GM23248 (cell line): ENCODE measurements at regions not wholly inside any gene's neighbourhood (a gene's known extent, or its start where the extent isn't known, plus 50 kb on each side); places are given as distances from the start of the nearest gene placed in this dataset.

Experiments used
- DNase-seq: peaks from one replicate; pipeline ENCODE4 v3.0.0-alpha.2; 2015
- H2AFZ ChIP-seq: fragments of 200-600 bp; sonication (generic); 2 replicates; pipeline ENCODE4 v1.6.1; 2016; ENCODE audit warnings: antibody characterized with exemption
- H3F3A ChIP-seq: fragments of 200-600 bp; sonication (generic); 2 replicates; pipeline ENCODE4 v1.6.1; 2016; ENCODE audit warnings: mild to moderate bottlenecking, antibody characterized with exemption, mixed run types; ENCODE audit not compliant: insufficient read depth
- H3K27ac ChIP-seq: fragments of 200-600 bp; sonication (generic); 2 replicates; pipeline ENCODE4 v1.5.1; 2016; ENCODE audit warnings: mild to moderate bottlenecking
- H3K27me3 ChIP-seq: fragments of 200-600 bp; sonication (generic); replicated peaks from 2 replicates; pipeline ENCODE4 v1.6.1; 2016; ENCODE audit warnings: mild to moderate bottlenecking; ENCODE audit not compliant: insufficient read depth
- H3K36me3 ChIP-seq: fragments of 200-600 bp; sonication (generic); 2 replicates; pipeline ENCODE4 v1.6.1; 2016; ENCODE audit warnings: low read depth, mild to moderate bottlenecking
- H3K4me1 ChIP-seq: fragments of 200-600 bp; sonication (generic); 2 replicates; pipeline ENCODE4 v1.6.1; 2016; ENCODE audit warnings: mild to moderate bottlenecking; ENCODE audit not compliant: insufficient read depth
- H3K4me2 ChIP-seq: fragments of 200-600 bp; sonication (generic); one replicate; pipeline ENCODE4 v1.6.1; 2016; ENCODE audit warnings: mild to moderate bottlenecking; ENCODE audit not compliant: unreplicated experiment
- H3K4me3 ChIP-seq: fragments of 200-600 bp; sonication (generic); 2 replicates; pipeline ENCODE4 v1.5.1; 2016; ENCODE audit warnings: mild to moderate bottlenecking
- H3K79me2 ChIP-seq: fragments of 200-600 bp; sonication (generic); 2 replicates; pipeline ENCODE4 v1.6.1; 2016; ENCODE audit warnings: mild to moderate bottlenecking; ENCODE audit not compliant: insufficient read depth
- H3K9ac ChIP-seq: fragments of 200-600 bp; sonication (generic); 2 replicates; pipeline ENCODE4 v1.6.1; 2016; ENCODE audit warnings: mild to moderate bottlenecking
- H3K9me2 ChIP-seq: fragments of 200-600 bp; sonication (generic); 2 replicates; pipeline ENCODE4 v1.6.1; 2016; ENCODE audit warnings: mixed run types, mild to moderate bottlenecking, moderate library complexity; ENCODE audit not compliant: insufficient read depth
- H3K9me3 ChIP-seq: fragments of 200-600 bp; sonication (generic); one replicate; pipeline ENCODE4 v1.6.1; 2017; ENCODE audit warnings: low read depth
- H4K20me1 ChIP-seq: fragments of 200-600 bp; sonication (generic); 2 replicates; pipeline ENCODE4 v1.6.0; 2016; ENCODE audit not compliant: insufficient read depth
- EZH2 ChIP-seq: fragments of 200-600 bp; sonication (generic); IDR thresholded peaks from 2 replicates; pipeline ENCODE4 v1.6.1; 2018; ENCODE audit warnings: antibody characterized with exemption, mild to moderate bottlenecking; ENCODE audit not compliant: insufficient read depth, poor library complexity, severe bottlenecking
- EZH2phosphoT487 ChIP-seq: fragments of 200-600 bp; sonication (generic); IDR thresholded peaks from 2 replicates; pipeline ENCODE4 v1.6.1; 2018; ENCODE audit warnings: antibody characterized with exemption, moderate library complexity, mild to moderate bottlenecking, low read depth; ENCODE audit not compliant: insufficient read depth
- WGBS, 2 experiments: methylation state at CpG; one replicate each; pipeline ENCODE4 v1.1.6; 2015 to 2017; ENCODE audit warnings: low lambda C conversion rate in 2 of 2, low coverage in 1 of 2; ENCODE audit errors: missing lambda C conversion rate in 2 of 2; 5-methylcytosine and 5-hydroxymethylcytosine counted together
- in situ Hi-C: fragments of 300-500 bp; cut with MboI; formaldehyde crosslinking; loops from 2 replicates; pipeline ENCODE4 v1.15.0; 2020

DNA sequence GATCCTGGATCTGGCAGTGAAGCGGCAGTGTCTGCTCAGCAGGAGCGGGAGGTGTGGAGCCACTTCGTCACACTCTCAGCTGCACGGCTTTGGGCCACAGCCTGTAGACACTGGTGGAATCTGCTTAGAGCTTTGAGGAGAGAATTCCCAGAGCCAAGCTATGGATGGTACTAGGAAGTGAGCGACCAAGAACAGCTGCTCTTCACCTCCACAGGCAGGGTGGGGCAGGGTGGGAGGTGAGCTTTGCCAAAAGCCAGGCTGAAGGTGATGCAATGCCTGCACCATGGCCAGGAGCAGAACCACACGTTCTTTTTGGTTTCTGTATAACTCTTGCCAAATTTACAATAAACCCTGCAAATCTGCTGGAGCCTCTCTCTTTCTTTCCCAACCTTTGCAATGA, 226.1 kb downstream of the ANKRD30B start:
- in situ Hi-C loops, result no loop called here
- Histone ChIP-seq H4K20me1 (no peaks in the 10 kb centered on the region), H3K4me3 (no peak overlapping the region), H3K79me2 (no peaks in the 10 kb centered on the region), H3F3A (no peaks in the 10 kb centered on the region), H3K27me3 (no peaks in the 10 kb centered on the region), H3K9me3 (no peaks in the 10 kb centered on the region), H3K36me3 (no peaks in the 10 kb centered on the region), H2AFZ (no peak overlapping the region), H3K4me2 (no peak overlapping the region), H3K4me1 (no peaks in the 10 kb centered on the region; the same call in 1 of the 2 replicates), H3K27ac (no peak overlapping the region), H3K9me2 (no peaks in the 10 kb centered on the region), H3K9ac (no peak overlapping the region)
- DNase-seq, result no peak
- TF ChIP-seq EZH2phosphoT487, result no peak
- 70 to 77% methylated on average over 5 to 6 of the region's 6 CpGs for WGBS, 2 experiments

DNA sequence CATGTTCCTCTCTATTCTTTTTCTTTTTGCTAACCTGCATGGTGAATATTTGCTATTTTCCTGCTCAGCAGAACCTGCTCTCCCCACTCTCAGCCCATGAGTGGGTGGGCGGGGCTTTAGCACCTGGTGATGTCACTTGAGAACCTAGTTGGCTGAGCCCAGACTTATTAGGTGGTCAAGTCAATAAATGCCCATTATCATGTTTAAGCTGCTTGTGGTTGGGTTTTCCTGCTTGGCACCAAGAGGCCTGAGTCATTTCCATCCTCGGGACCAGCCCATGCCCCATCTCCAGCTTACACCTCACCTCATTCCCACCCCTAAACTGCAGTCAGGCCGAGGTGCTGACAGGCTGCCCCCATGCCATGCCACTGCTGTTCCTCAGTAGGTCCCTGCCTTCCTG, 226.6 kb downstream of the ANKRD30B start:
- Histone ChIP-seq H3K9ac (no peak overlapping the region), H3K9me3 (no peaks in the 10 kb centered on the region), H3K36me3 (no peaks in the 10 kb centered on the region), H3F3A (no peaks in the 10 kb centered on the region), H3K4me1 (no peaks in the 10 kb centered on the region; the same call in 1 of the 2 replicates), H3K27me3 (no peaks in the 10 kb centered on the region), H3K4me3 (no peak overlapping the region), H3K79me2 (no peaks in the 10 kb centered on the region), H3K9me2 (no peaks in the 10 kb centered on the region), H2AFZ (no peak overlapping the region), H4K20me1 (no peaks in the 10 kb centered on the region), H3K4me2 (no peak overlapping the region), H3K27ac (no peak overlapping the region)
- peak; percentile 7 for DNase-seq
- in situ Hi-C loops, result no loop called here
- TF ChIP-seq EZH2, result no peak
- no peak for TF ChIP-seq EZH2phosphoT487
- 2 to 3% methylated on average over 3 of the region's 3 CpGs for WGBS, 2 experiments

DNA sequence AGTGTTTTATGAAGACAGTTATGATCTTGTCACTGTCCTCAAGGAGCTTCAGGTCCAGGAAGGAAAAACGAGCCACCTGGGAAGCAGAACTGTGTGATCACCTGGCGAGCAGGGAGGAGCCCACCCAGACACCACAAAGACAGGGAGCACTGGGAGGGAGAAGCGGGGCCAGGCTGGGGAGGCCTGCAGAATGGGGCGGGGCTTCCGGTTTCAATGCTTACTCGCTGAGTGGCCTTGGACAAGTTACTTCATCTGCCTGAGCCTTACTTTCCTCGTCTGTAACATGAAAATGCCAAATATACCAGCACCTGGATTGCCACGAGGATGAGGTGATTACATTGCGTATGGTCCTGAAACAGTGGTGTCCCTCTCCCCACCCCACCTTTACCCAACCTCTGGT, 227.5 kb downstream of the ANKRD30B start:
- 47 to 58% methylated on average over 5 to 9 of the region's 9 CpGs for whole genome bisulfite sequencing, 2 experiments
- H3K27ac ChIP-seq, result no peak overlapping the region
- TF ChIP-seq EZH2 (no peak), EZH2phosphoT487 (no peak)
- no peak overlapping the region for H3K9ac ChIP-seq
- no peaks in the 10 kb centered on the region for H3K79me2 ChIP-seq
- no peak overlapping the region for H2AFZ ChIP-seq
- no peaks in the 10 kb centered on the region for H4K20me1 ChIP-seq
- no peaks in the 10 kb centered on the region; the same call in 1 of the 2 replicates for H3K4me1 ChIP-seq
- H3K36me3 ChIP-seq, result no peaks in the 10 kb centered on the region
- in situ Hi-C loops, result no loop called here
- no peaks in the 10 kb centered on the region for H3K27me3 ChIP-seq
- H3K4me2 ChIP-seq, result no peak overlapping the region
- H3K9me3 ChIP-seq, result no peaks in the 10 kb centered on the region
- H3K9me2 ChIP-seq, result no peaks in the 10 kb centered on the region
- no peaks in the 10 kb centered on the region for H3F3A ChIP-seq
- no peak for DNase-seq
- no peak overlapping the region for H3K4me3 ChIP-seq

DNA sequence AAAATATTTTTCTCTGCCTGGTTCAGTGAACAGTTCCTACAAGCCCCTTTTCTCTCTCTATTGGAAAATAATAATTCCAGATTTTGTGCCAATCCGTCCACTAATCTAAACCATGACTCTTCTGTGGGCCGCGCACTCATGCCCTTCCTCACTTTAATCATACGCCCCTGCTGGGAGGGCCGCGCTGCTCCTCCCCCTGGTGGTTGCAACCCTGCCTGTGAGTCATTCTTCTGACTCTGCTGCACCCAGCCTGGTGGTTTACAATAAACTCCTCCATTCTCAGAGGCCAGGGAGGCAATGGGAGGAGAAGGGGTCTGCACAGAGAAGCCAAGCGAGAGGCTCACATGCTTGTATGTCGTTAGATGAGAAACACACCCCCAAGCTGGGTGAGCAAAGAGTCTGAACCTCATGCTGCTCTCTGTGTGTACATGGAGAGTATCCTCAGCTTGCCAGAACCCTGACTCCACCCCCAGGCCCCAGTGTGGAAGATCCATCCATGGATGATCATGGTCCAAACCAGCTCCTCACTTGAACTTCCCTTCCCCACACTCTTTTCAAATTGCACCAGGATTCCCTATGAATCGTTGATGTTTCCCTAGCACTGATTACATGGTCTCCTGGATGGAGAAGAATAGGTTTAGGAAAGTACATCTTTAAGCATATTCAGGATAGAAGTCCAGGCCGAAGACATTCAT, 228.9 kb downstream of the ANKRD30B start:
- no peaks in the 10 kb centered on the region for H3K27me3 ChIP-seq
- in situ Hi-C loops, result no loop called here
- H3K79me2 ChIP-seq, result no peaks in the 10 kb centered on the region
- H3K36me3 ChIP-seq, result no peaks in the 10 kb centered on the region
- no peak overlapping the region for H3K9ac ChIP-seq
- no peak overlapping the region for H3K4me2 ChIP-seq
- H3K9me2 ChIP-seq, result no peaks in the 10 kb centered on the region
- H3K4me3 ChIP-seq, result no peak overlapping the region
- no peak overlapping the region for H2AFZ ChIP-seq
- no peaks in the 10 kb centered on the region; the same call in 1 of the 2 replicates for H3K4me1 ChIP-seq
- TF ChIP-seq EZH2 (no peak), EZH2phosphoT487 (no peak)
- no peaks in the 10 kb centered on the region for H3F3A ChIP-seq
- WGBS, 2 experiments, result 54 to 57% methylated on average over 10 of the region's 10 CpGs
- no peaks in the 10 kb centered on the region for H4K20me1 ChIP-seq
- H3K27ac ChIP-seq, result no peak overlapping the region
- DNase-seq, result peak; percentile 38
- H3K9me3 ChIP-seq, result no peaks in the 10 kb centered on the region

DNA sequence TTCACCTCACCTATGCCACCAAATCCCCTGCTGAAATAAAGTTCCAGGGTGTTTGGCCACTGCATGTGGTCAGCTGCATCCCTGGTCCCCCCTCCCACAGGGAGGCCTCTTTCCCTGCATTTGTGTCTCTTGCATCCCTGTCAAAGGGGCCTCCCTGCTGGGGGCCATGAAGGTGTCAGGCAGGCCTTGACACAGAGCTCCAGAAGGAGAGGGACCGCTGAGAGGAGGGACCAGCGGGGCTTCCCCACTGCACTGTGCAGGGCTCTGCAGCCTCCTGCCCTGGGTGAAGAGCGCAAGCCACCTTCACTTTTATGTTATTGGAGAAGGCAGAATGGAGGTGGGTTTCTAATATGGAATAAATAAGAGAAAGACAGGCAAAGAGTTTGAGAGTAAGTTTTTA, 230.2 kb downstream of the ANKRD30B start:
- Histone ChIP-seq H3K9ac (no peak overlapping the region), H3K9me3 (no peaks in the 10 kb centered on the region), H4K20me1 (no peaks in the 10 kb centered on the region), H3K27ac (no peak overlapping the region), H3K9me2 (no peaks in the 10 kb centered on the region), H3F3A (no peaks in the 10 kb centered on the region), H3K79me2 (no peaks in the 10 kb centered on the region), H2AFZ (no peak overlapping the region), H3K27me3 (no peaks in the 10 kb centered on the region), H3K36me3 (no peaks in the 10 kb centered on the region), H3K4me1 (no peaks in the 10 kb centered on the region), H3K4me3 (no peak overlapping the region), H3K4me2 (no peak overlapping the region)
- no peak for TF ChIP-seq EZH2
- no peak for TF ChIP-seq EZH2phosphoT487
- in situ Hi-C loops, result no loop called here
- no peak for DNase-seq
- 67 to 82% methylated on average over 3 of the region's 3 CpGs for WGBS, 2 experiments
